ENCODE measurements at regions not wholly inside any gene's neighbourhood (a gene's known extent, or its start where the extent isn't known, plus 50 kb on each side); places are given as distances from the start of the nearest gene placed in this dataset.
"Not testable (repeated sequence)": the region's sequence is repeated elsewhere in the genome, so short reads cannot be mapped to it uniquely, and the experiment has no call there.

GRCh38 chr3:61445924-61446323 lies 115.4 kb upstream of the PTPRG start:
- no peak for DNase-seq

GRCh38 chr3:61446341-61446740 lies 115.0 kb upstream of the PTPRG start:
- DNase-seq: no peak

- DNase-seq: no peak
These were observed 113.0 kb upstream of the PTPRG start for GRCh38 chr3:61448378-61448777.

GRCh38 chr3:61449327-61450040 lies 111.9 kb upstream of the PTPRG start:
- no peak for DNase-seq

GRCh38 chr3:61450866-61451265 lies 110.5 kb upstream of the PTPRG start:
- no peak for DNase-seq

GRCh38 chr3:61451841-61452240 lies 109.5 kb upstream of the PTPRG start:
- no peak for DNase-seq

- no peak for DNase-seq
These were observed 108.8 kb upstream of the PTPRG start for GRCh38 chr3:61452535-61453090.

GRCh38 chr3:61454006-61454585 lies 107.3 kb upstream of the PTPRG start:
- DNase-seq: no peak

- no peak for DNase-seq
These were observed 106.6 kb upstream of the PTPRG start for GRCh38 chr3:61454801-61455200.

GRCh38 chr3:61460636-61461035 lies 100.7 kb upstream of the PTPRG start:
- no peak for DNase-seq

- DNase-seq: no peak
These were observed 98.2 kb upstream of the PTPRG start for GRCh38 chr3:61463191-61463590.

GRCh38 chr3:61464518-61465140 lies 96.7 kb upstream of the PTPRG start:
- no peak for DNase-seq

GRCh38 chr3:61466357-61466756 lies 95.0 kb upstream of the PTPRG start:
- no peak for DNase-seq

- no peak for DNase-seq
These were observed 77.4 kb upstream of the PTPRG start for GRCh38 chr3:61483997-61484396.

GRCh38 chr3:61493339-61493738 lies 68.0 kb upstream of the PTPRG start:
- no peak for DNase-seq

- not testable (repeated sequence) for DNase-seq
These were observed 67.1 kb upstream of the PTPRG start for GRCh38 chr3:61494309-61494708.

- DNase-seq: no peak
These were observed 63.9 kb upstream of the PTPRG start for GRCh38 chr3:61497463-61497862.

- no peak for DNase-seq
These were observed 56.2 kb upstream of the PTPRG start for GRCh38 chr3:61505197-61505596.

- DNase-seq: no peak
These were observed 53.4 kb upstream of the PTPRG start for GRCh38 chr3:61507946-61508345.

Measured in CD4-positive, alpha-beta T cell treated with Interferon alpha-2 for 1 hour (primary cell).